Effector CD8-positive, alpha-beta T cell (primary cell): ENCODE measurements at regions not wholly inside any gene's neighbourhood (a gene's known extent, or its start where the extent isn't known, plus 50 kb on each side); places are given as distances from the start of the nearest gene placed in this dataset.

Source experiments
- DNase-seq: peaks from one replicate; lab custom pipeline; 2025; lab: John Stamatoyannopoulos, UW

GRCh38 chr5:168155585-168155984 is 135.9 kb upstream of the WWC1 start:
- DNase-seq, result no peak

- DNase-seq, result no peak
Measured at GRCh38 chr5:168156170-168156569, 135.3 kb upstream of the WWC1 start.

GRCh38 chr5:168157141-168157540 is 134.3 kb upstream of the WWC1 start:
- no peak for DNase-seq

GRCh38 chr5:168159425-168159824 is 132.0 kb upstream of the WWC1 start:
- DNase-seq, result no peak

- no peak for DNase-seq
Measured at GRCh38 chr5:168162464-168162863, 129.0 kb upstream of the WWC1 start.

- DNase-seq, result no peak
Measured at GRCh38 chr5:168163966-168164365, 127.5 kb upstream of the WWC1 start.

GRCh38 chr5:168165221-168165914 is 126.1 kb upstream of the WWC1 start:
- no peak for DNase-seq

GRCh38 chr5:168165977-168166376 is 125.5 kb upstream of the WWC1 start:
- DNase-seq, result no peak

GRCh38 chr5:168167338-168167737 is 124.1 kb upstream of the WWC1 start:
- DNase-seq, result no peak

GRCh38 chr5:168168978-168169698 is 122.3 kb upstream of the WWC1 start:
- DNase-seq, result no peak

- no peak for DNase-seq
Measured at GRCh38 chr5:168169791-168170190, 121.7 kb upstream of the WWC1 start.

- no peak for DNase-seq
Measured at GRCh38 chr5:168171901-168172759, 119.3 kb upstream of the WWC1 start.

- no peak for DNase-seq
Measured at GRCh38 chr5:168172760-168173223, 118.7 kb upstream of the WWC1 start.

- no peak for DNase-seq
Measured at GRCh38 chr5:168174376-168174775, 117.1 kb upstream of the WWC1 start.

- DNase-seq, result no peak
Measured at GRCh38 chr5:168176251-168176650, 115.2 kb upstream of the WWC1 start.

- DNase-seq, result no peak
Measured at GRCh38 chr5:168176941-168177340, 114.5 kb upstream of the WWC1 start.

- no peak for DNase-seq
Measured at GRCh38 chr5:168177831-168178450, 113.5 kb upstream of the WWC1 start.

- DNase-seq, result no peak
Measured at GRCh38 chr5:168179192-168179593, 112.3 kb upstream of the WWC1 start.

- no peak for DNase-seq
Measured at GRCh38 chr5:168182269-168182668, 109.2 kb upstream of the WWC1 start.

- no peak for DNase-seq
Measured at GRCh38 chr5:168184103-168184502, 107.3 kb upstream of the WWC1 start.

- no peak for DNase-seq
Measured at GRCh38 chr5:168186289-168187074, 105.0 kb upstream of the WWC1 start.
